ENCODE measurements at regions not wholly inside any gene's neighbourhood (a gene's known extent, or its start where the extent isn't known, plus 50 kb on each side); places are given as distances from the start of the nearest gene placed in this dataset.

DNA sequence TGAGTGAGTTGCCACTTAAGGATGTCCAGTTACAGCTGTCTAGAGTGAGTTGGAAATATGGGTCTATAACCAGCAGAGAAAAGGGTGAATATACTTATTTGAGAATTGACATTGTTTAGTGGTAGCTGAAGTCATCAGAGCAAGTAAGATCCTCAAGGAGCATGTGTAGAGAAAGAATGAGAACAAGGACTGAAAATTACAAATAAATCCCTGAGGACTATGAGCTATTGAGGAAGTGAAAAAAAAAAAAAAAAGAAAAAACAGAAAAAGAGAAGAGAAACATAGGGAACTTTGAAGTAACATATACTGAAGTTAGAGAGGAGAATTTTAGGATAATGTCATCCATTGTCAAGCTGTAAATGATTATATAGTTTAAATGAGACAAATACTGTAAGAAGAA lies 134.0 kb upstream of the CCDC68 start:
- DNase-seq: no peak
- no peak overlapping the region for H4K8ac ChIP-seq (ENCODE audit: low read length)
- H3K14ac ChIP-seq (ENCODE audit: low read length in 2 of 2): no peak overlapping the region
- H3K4me2 ChIP-seq (ENCODE audit: low read length, poor library complexity, severe bottlenecking): no peak overlapping the region
- H2AK5ac ChIP-seq (ENCODE audit: low read length, severe bottlenecking): no peak overlapping the region
- H2BK120ac ChIP-seq (ENCODE audit: low read depth, low read length): no peak overlapping the region
- H2AFZ ChIP-seq (ENCODE audit: low read depth, low read length): no peak overlapping the region
- H2BK5ac ChIP-seq (ENCODE audit: low read depth, low read length, poor library complexity, severe bottlenecking): no peak overlapping the region
- H3K9ac ChIP-seq (ENCODE audit: low read length): no peak overlapping the region
- H3K4me3 ChIP-seq (ENCODE audit: insufficient read depth in 1 of 2, low read depth in 1 of 2, low read length in 2 of 2): no peak overlapping the region
- no peak overlapping the region for H2BK15ac ChIP-seq (ENCODE audit: low read depth, poor library complexity, severe bottlenecking)
- H4K91ac ChIP-seq (ENCODE audit: low read length): no peak overlapping the region
- H3K23ac ChIP-seq (ENCODE audit: low read length in 2 of 2): no peak overlapping the region
- H3K4ac ChIP-seq (ENCODE audit: low read depth in 1 of 2, low read length in 2 of 2): no peak overlapping the region
- H3K27me3 ChIP-seq (ENCODE audit: control insufficient read depth in 1 of 2, insufficient read depth in 1 of 2, low read length in 2 of 2): no peaks in the 10 kb centered on the region
- no peak overlapping the region for H3K18ac ChIP-seq (ENCODE audit: low read depth in 1 of 2, low read length in 2 of 2)
- H2BK12ac ChIP-seq (ENCODE audit: low read length in 2 of 2): no peak overlapping the region
- H3K4me1 ChIP-seq (ENCODE audit: control insufficient read depth, insufficient read depth, low read depth, low read length): peaks cover 7% of the 10 kb centered on the region
- H3K36me3 ChIP-seq (ENCODE audit: control insufficient read depth in 1 of 2, insufficient read depth in 2 of 2, low read depth in 1 of 2, low read length in 2 of 2): no peaks in the 10 kb centered on the region
- no peaks in the 10 kb centered on the region for H3K9me3 ChIP-seq (ENCODE audit: control insufficient read depth, low read length)
- no peak overlapping the region for H3K27ac ChIP-seq (ENCODE audit: low read length, poor library complexity, severe bottlenecking)
- H3K79me1 ChIP-seq (replicated peaks; ENCODE audit: low read length, poor library complexity, severe bottlenecking): no peaks in the 10 kb centered on the region

- no peak overlapping the region for H2BK15ac ChIP-seq (ENCODE audit: low read depth, poor library complexity, severe bottlenecking)
- H3K4ac ChIP-seq (ENCODE audit: low read depth in 1 of 2, low read length in 2 of 2): no peak overlapping the region
- H3K4me1 ChIP-seq (ENCODE audit: control insufficient read depth, insufficient read depth, low read depth, low read length): peaks cover 4% of the 10 kb centered on the region
- H3K4me3 ChIP-seq (ENCODE audit: insufficient read depth in 1 of 2, low read depth in 1 of 2, low read length in 2 of 2): no peak overlapping the region
- H3K27me3 ChIP-seq (ENCODE audit: control insufficient read depth in 1 of 2, insufficient read depth in 1 of 2, low read length in 2 of 2): no peaks in the 10 kb centered on the region
- no peak for DNase-seq
- H3K18ac ChIP-seq (ENCODE audit: low read depth in 1 of 2, low read length in 2 of 2): no peak overlapping the region
- no peak overlapping the region for H3K27ac ChIP-seq (ENCODE audit: low read length, poor library complexity, severe bottlenecking)
- no peak overlapping the region for H2AFZ ChIP-seq (ENCODE audit: low read depth, low read length)
- H2BK5ac ChIP-seq (ENCODE audit: low read depth, low read length, poor library complexity, severe bottlenecking): no peak overlapping the region
- H3K14ac ChIP-seq (ENCODE audit: low read length in 2 of 2): no peak overlapping the region
- H3K23ac ChIP-seq (ENCODE audit: low read length in 2 of 2): no peak overlapping the region
- no peak overlapping the region for H3K4me2 ChIP-seq (ENCODE audit: low read length, poor library complexity, severe bottlenecking)
- no peak overlapping the region for H3K9ac ChIP-seq (ENCODE audit: low read length)
- no peaks in the 10 kb centered on the region for H3K36me3 ChIP-seq (ENCODE audit: control insufficient read depth in 1 of 2, insufficient read depth in 2 of 2, low read depth in 1 of 2, low read length in 2 of 2)
- no peak overlapping the region for H2AK5ac ChIP-seq (ENCODE audit: low read length, severe bottlenecking)
- H2BK12ac ChIP-seq (ENCODE audit: low read length in 2 of 2): no peak overlapping the region
- H3K79me1 ChIP-seq (replicated peaks; ENCODE audit: low read length, poor library complexity, severe bottlenecking): no peaks in the 10 kb centered on the region
- no peak overlapping the region for H4K91ac ChIP-seq (ENCODE audit: low read length)
- 96% methylated on average over 3 of the region's 4 CpGs for WGBS
- no peak overlapping the region for H2BK120ac ChIP-seq (ENCODE audit: low read depth, low read length)
- H4K8ac ChIP-seq (ENCODE audit: low read length): no peak overlapping the region
- H3K9me3 ChIP-seq (ENCODE audit: control insufficient read depth, low read length): no peaks in the 10 kb centered on the region
Measured at GRCh38 chr18:55092166-55092565, 132.9 kb upstream of the CCDC68 start.

GRCh38 chr18:55090564-55091188 lies 131.4 kb upstream of the CCDC68 start:
- Histone ChIP-seq H3K36me3 (ENCODE audit: control insufficient read depth in 1 of 2, insufficient read depth in 2 of 2, low read depth in 1 of 2, low read length in 2 of 2) (no peaks in the 10 kb centered on the region), H3K9ac (ENCODE audit: low read length) (no peak overlapping the region), H2BK5ac (ENCODE audit: low read depth, low read length, poor library complexity, severe bottlenecking) (no peak overlapping the region), H3K9me3 (ENCODE audit: control insufficient read depth, low read length) (no peaks in the 10 kb centered on the region), H4K91ac (ENCODE audit: low read length) (no peak overlapping the region), H4K8ac (ENCODE audit: low read length) (no peak overlapping the region), H3K4me1 (ENCODE audit: control insufficient read depth, insufficient read depth, low read depth, low read length) (no peaks in the 10 kb centered on the region), H2AK5ac (ENCODE audit: low read length, severe bottlenecking) (no peak overlapping the region), H3K4me3 (ENCODE audit: insufficient read depth in 1 of 2, low read depth in 1 of 2, low read length in 2 of 2) (no peak overlapping the region), H3K27ac (ENCODE audit: low read length, poor library complexity, severe bottlenecking) (no peak overlapping the region), H2BK15ac (ENCODE audit: low read depth, poor library complexity, severe bottlenecking) (no peak overlapping the region), H3K4me2 (ENCODE audit: low read length, poor library complexity, severe bottlenecking) (no peak overlapping the region), H3K14ac (ENCODE audit: low read length in 2 of 2) (no peak overlapping the region), H3K27me3 (ENCODE audit: control insufficient read depth in 1 of 2, insufficient read depth in 1 of 2, low read length in 2 of 2) (peaks cover 0 to 3% of the 10 kb centered on the region in 2 experiments), H3K79me1 (replicated peaks; ENCODE audit: low read length, poor library complexity, severe bottlenecking) (no peaks in the 10 kb centered on the region), H2BK120ac (ENCODE audit: low read depth, low read length) (no peak overlapping the region), H2AFZ (ENCODE audit: low read depth, low read length) (no peak overlapping the region), H3K4ac (ENCODE audit: low read depth in 1 of 2, low read length in 2 of 2) (no peak overlapping the region), H2BK12ac (ENCODE audit: low read length in 2 of 2) (no peak overlapping the region), H3K18ac (ENCODE audit: low read depth in 1 of 2, low read length in 2 of 2) (no peak overlapping the region), H3K23ac (ENCODE audit: low read length in 2 of 2) (no peak overlapping the region)
- 72% methylated on average over 2 of the region's 3 CpGs for WGBS
- DNase-seq: peak; percentile 41

DNA sequence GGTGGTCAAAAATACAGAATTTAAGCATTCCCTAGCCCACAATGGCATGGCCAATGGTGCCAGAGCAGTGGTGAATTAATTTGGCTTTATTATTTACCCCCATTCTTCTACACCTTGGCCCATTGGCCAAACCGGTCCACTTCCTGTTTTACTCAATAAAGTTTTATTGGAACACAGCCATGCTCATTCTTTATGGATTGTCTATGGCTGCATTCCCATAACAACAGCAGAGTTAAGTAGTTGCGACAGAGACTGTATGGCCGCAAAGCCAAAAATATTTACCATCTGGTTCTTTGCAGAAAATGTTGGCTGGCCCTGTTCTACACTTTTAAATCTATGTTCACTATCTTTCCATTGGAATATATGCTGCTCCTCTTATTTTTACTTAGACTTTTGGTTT lies 130.3 kb upstream of the CCDC68 start:
- Histone ChIP-seq H4K8ac (ENCODE audit: low read length) (no peak overlapping the region), H3K4me1 (ENCODE audit: control insufficient read depth, insufficient read depth, low read depth, low read length) (no peaks in the 10 kb centered on the region), H2BK120ac (ENCODE audit: low read depth, low read length) (no peak overlapping the region), H3K14ac (ENCODE audit: low read length in 2 of 2) (no peak overlapping the region), H3K27ac (ENCODE audit: low read length, poor library complexity, severe bottlenecking) (no peak overlapping the region), H4K91ac (ENCODE audit: low read length) (no peak overlapping the region), H2BK12ac (ENCODE audit: low read length in 2 of 2) (no peak overlapping the region), H3K27me3 (ENCODE audit: control insufficient read depth in 1 of 2, insufficient read depth in 1 of 2, low read length in 2 of 2) (peaks cover 0 to 3% of the 10 kb centered on the region in 2 experiments), H3K23ac (ENCODE audit: low read length in 2 of 2) (no peak overlapping the region), H3K18ac (ENCODE audit: low read depth in 1 of 2, low read length in 2 of 2) (no peak overlapping the region), H2BK5ac (ENCODE audit: low read depth, low read length, poor library complexity, severe bottlenecking) (no peak overlapping the region), H3K79me1 (replicated peaks; ENCODE audit: low read length, poor library complexity, severe bottlenecking) (no peaks in the 10 kb centered on the region), H3K4me3 (ENCODE audit: insufficient read depth in 1 of 2, low read depth in 1 of 2, low read length in 2 of 2) (no peak overlapping the region), H3K9me3 (ENCODE audit: control insufficient read depth, low read length) (no peaks in the 10 kb centered on the region), H3K4ac (ENCODE audit: low read depth in 1 of 2, low read length in 2 of 2) (no peak overlapping the region), H3K4me2 (ENCODE audit: low read length, poor library complexity, severe bottlenecking) (no peak overlapping the region), H3K9ac (ENCODE audit: low read length) (no peak overlapping the region), H2AK5ac (ENCODE audit: low read length, severe bottlenecking) (no peak overlapping the region), H3K36me3 (ENCODE audit: control insufficient read depth in 1 of 2, insufficient read depth in 2 of 2, low read depth in 1 of 2, low read length in 2 of 2) (no peaks in the 10 kb centered on the region), H2BK15ac (ENCODE audit: low read depth, poor library complexity, severe bottlenecking) (no peak overlapping the region), H2AFZ (ENCODE audit: low read depth, low read length) (no peak overlapping the region)
- no peak for DNase-seq
- 95% methylated on average over 3 of the region's 3 CpGs for WGBS

Data from mesenchymal stem cell (in vitro differentiated cells and primary cell).